ENCODE measurements at regions not wholly inside any gene's neighbourhood (a gene's known extent, or its start where the extent isn't known, plus 50 kb on each side); places are given as distances from the start of the nearest gene placed in this dataset.
"Not testable (repeated sequence)": the region's sequence is repeated elsewhere in the genome, so short reads cannot be mapped to it uniquely, and the experiment has no call there.

DNA sequence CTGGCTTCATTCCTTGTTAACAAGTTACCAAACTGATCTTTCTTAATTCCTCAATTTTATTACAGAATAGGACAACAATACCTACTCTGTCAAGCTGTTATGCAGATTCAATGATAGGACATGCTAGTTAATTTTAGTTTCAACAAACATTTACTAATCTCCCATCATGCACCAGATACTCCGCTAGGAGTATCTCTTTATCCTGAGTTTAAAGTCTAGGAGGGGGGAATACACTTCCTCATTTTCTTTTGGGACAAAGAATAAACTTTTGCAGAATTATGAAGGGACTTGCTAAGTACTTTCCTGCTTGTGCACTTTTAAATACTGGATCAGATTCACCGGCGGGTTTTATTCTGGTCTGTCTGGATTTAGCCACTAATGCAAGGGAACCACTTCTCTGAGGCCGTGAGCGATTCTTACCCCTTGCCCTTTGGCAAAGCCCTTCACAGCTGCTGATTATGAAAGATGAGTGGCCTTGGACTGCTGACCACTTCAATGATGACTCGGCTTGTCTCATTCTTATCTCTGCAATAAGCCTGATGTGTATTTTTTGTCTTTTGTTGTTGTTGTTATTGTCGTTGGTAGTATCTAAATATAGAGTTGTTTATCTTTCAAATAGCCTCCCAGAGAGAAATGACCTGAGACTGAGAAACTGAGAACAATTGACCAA, 73.9 kb downstream of the RMI1 start:
- DNase-seq = no peak

DNA sequence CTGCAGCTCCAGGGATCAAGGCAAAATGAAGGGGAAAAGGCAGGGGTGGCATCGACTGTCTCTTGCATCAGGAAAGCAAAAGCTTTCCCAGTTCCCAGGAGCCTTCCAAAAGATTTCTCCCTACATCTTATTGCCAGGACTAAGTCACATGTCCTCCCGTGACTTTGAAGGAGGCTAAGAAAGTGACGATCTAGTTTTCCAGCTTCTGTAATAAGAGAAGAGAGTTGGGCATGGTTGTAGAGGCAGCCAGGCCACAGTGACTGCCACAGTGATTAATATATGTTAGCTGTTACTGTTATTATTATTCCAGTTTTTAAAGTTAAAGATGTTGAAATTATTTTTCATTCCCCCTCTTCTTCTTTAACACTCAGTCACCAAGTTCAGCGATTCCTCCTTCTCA, 77.1 kb downstream of the RMI1 start:
- intact Hi-C loops (cut with DNase I) = no loop called here
- no peak for DNase-seq

More for the DNA sequence above, 73.9 kb downstream of the RMI1 start:
- intact Hi-C loops (cut with DNase I) = no loop called here

- intact Hi-C loops (cut with DNase I) = no loop called here
- DNase-seq = no peak
Measured at GRCh38 chr9:84059936-84060335, 79.3 kb downstream of the RMI1 start.

GRCh38 chr9:84061613-84062193, 81.1 kb downstream of the RMI1 start:
- DNase-seq = no peak
- intact Hi-C loops (cut with DNase I) = no loop called here

- DNase-seq = no peak
- intact Hi-C loops (cut with DNase I) = no loop called here
Measured at GRCh38 chr9:84062538-84062937, 81.9 kb downstream of the RMI1 start.

DNA sequence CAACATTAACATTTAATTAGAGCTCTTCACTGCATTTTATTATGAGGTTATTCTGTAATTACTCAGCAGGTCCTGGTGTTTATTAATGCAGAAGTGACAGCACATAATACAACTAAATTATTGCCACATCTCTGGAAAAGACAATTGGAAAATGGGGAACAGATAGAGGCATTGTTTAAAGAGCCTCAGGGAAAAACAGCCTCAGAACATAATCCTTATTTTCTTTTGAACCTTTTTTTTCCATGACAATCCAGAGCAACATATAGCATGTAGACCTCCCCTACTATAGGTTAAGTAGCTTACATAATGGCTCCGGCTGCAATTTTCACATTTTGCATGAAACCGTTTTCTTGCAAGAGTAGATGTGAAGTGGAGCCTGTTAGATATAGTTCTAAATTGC, 87.2 kb downstream of the RMI1 start:
- no peak for DNase-seq
- intact Hi-C loops (cut with DNase I) = no loop called here

DNA sequence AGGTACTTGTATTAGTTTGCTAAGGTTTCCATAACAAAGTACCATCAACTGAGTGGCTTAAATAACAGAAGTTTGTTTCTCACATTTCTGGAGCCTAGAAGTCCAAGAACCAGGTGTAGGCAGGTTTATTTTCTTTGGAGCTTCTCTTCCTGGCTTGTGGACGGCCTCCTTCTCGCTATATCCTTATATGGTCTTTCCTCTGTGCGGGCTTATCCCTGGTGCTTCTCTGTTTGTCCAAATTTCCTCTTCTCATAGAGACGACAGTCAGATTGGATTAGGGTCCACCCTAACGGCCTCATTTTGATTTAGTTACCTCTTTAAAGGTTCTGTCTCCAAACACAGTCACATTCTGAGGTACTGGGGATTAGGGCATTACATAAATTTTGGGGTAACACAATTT, 88.3 kb downstream of the RMI1 start:
- intact Hi-C loops (cut with DNase I) = no loop called here
- no peak for DNase-seq

DNA sequence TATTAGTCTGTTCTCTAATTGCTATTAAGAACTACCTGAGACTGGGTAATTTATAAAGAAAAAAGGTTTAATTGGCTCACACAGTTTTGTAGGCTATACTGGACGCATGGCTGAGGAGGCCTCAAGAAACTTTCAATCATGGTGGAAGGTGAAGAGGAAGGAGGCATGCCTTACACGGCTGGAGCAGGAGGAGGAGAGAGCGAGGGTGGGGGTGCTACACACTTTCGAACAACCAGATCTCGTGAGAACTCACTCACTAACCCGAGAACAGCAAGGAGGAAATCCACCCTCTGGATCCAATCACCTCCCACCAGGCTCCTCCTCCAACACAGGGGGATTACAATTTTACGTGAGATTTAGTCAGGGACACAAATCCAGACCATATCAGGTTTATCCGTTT, 90.0 kb downstream of the RMI1 start:
- intact Hi-C loops (cut with DNase I) = no loop called here
- DNase-seq = no peak

DNA sequence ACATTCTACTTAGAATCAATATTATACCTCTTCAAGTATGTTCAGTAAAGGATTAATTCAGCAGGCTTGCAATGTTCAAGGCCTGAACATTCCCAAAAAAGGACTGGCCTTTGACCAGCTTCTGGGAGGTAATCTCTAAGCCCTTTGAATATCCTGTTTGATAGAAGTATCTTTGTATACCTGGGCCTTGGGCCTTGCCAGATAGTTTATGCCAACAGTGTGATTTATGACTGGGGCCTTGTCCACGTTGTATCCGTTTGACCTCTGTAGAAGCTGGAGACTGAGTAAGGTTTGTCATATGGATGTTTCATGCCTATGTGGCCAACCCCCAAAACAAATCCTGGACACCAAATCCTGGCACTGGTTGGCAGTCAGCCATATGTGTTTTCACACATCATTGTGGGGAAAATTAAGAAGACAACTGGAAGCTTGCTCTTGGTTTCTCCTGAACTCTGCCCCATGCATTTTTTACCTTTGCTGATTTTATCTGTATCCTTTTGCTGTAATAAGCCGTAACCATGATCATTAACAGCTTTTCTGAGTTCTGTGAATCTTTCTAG, 92.1 kb downstream of the RMI1 start:
- DNase-seq = no peak
- intact Hi-C loops (cut with DNase I) = no loop called here

DNA sequence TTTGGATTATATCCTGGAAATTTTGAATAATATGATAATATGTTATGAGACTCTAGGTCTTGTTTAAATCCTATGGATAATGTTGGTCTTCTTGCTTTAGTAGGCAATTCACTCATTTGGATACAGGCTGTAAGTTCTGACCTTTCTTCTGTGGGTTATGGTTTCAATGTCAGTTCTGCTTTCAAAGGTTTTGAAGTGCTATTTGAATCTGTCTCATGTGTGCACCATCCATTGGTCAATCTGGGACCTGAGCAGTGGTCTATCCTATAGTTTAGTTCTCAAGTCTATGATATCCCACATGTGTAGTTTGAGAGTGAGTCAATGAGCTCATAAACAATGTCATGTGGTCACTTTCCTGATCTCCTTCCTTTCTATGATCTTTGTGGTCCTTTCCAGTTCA, 94.4 kb downstream of the RMI1 start:
- intact Hi-C loops (cut with DNase I) = no loop called here
- DNase-seq = no peak

DNA sequence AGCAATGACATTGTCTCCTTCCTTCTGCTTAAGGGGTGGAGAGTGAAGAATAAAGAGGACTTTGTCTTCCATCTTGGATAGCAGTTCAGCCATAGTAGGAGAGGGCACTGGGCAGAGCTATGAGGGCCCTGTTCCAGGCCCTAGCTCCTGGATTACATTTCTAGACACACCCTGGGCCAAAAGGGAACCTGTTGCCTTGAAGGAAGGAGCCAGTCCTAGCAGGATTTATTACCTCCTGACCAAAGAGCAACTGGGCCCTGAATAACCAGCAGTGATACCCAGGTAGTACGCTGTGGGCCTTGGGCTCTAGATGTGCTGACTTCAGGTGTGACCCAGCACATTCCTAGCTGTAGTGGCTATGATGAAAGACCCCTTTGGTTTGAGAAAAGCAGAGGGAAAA, 95.8 kb downstream of the RMI1 start:
- intact Hi-C loops (cut with DNase I) = no loop called here
- no peak for DNase-seq

GRCh38 chr9:84077816-84078215, 97.2 kb downstream of the RMI1 start:
- intact Hi-C loops (cut with DNase I); DNase-seq: not testable (repeated sequence)

DNA sequence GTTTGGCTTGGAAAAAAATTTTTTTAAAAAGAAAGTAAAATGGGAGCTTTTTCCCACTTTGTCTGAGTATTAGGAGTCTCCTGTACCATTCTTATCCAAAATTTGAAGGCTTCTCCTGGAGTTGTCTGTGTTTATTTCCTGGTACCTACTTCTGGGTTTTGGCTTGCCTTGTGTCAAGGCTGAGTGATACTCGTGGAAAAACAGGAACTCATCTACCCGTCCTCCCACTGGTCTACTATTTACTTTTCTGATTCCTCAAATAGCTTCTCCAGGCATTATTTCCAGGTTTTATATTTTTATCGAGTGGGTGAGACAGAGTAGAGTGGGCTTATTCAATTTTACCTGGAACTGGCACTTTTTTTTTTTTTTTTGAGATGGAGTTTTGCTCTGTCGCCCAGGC, 99.4 kb downstream of the RMI1 start:
- intact Hi-C loops (cut with DNase I) = loop anchor here (10.0 kb wide), 1 partner anchor 105 kb away; no protein-coding TSS in a partner anchor
- no peak for DNase-seq

GRCh38 chr9:84101964-84102632, 121.5 kb downstream of the RMI1 start:
- intact Hi-C loops (cut with DNase I) = no loop called here
- peak in 1 of 10 donors; percentile 71 for DNase-seq

GRCh38 chr9:84103651-84104377, 123.2 kb downstream of the RMI1 start:
- intact Hi-C loops (cut with DNase I) = no loop called here
- no peak for DNase-seq

GRCh38 chr9:84107081-84107480, 126.5 kb downstream of the RMI1 start:
- DNase-seq = no peak
- intact Hi-C loops (cut with DNase I) = no loop called here

GRCh38 chr9:84107995-84108394, 127.4 kb downstream of the RMI1 start:
- intact Hi-C loops (cut with DNase I) = no loop called here
- no peak for DNase-seq

- no peak for DNase-seq
- intact Hi-C loops (cut with DNase I) = no loop called here
Measured at GRCh38 chr9:84111726-84112125, 131.1 kb downstream of the RMI1 start.

GRCh38 chr9:84121991-84122523, 141.5 kb downstream of the RMI1 start:
- no peak for DNase-seq
- intact Hi-C loops (cut with DNase I) = no loop called here

DNA sequence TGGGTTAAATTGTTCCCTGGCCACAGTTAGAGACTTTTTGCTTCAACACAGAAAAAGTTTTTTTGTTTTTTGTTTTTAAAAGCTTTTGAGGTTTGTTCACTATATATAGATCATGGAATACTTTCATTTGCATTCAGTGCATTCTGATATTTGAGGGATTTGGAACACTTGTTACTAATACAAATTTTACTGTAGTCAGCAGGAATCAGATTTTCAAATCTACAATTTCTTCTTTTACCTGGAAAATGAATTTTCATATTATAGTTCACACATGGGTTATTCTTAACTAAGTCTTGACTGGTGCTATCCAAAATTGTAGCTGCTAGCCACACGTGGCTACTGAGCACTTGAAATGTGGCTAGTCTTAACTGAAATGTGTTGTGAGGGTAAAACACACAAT, 142.0 kb downstream of the RMI1 start:
- intact Hi-C loops (cut with DNase I) = no loop called here
- no peak for DNase-seq

Data from posterior cingulate gyrus (tissue), 11 donors.